HG03520 (cell line): ENCODE measurements at regions not wholly inside any gene's neighbourhood (a gene's known extent, or its start where the extent isn't known, plus 50 kb on each side); places are given as distances from the start of the nearest gene placed in this dataset.
"Not testable (repeated sequence)": the region's sequence is repeated elsewhere in the genome, so short reads cannot be mapped to it uniquely, and the experiment has no call there.

Source experiments
- ATAC-seq: cut with Tn5 transposase; IDR thresholded peaks from one replicate; pipeline ENCODE4 v1.9.1; 2021; ENCODE audit warnings: mild to moderate bottlenecking, moderate library complexity; ENCODE audit not compliant: unreplicated experiment

DNA sequence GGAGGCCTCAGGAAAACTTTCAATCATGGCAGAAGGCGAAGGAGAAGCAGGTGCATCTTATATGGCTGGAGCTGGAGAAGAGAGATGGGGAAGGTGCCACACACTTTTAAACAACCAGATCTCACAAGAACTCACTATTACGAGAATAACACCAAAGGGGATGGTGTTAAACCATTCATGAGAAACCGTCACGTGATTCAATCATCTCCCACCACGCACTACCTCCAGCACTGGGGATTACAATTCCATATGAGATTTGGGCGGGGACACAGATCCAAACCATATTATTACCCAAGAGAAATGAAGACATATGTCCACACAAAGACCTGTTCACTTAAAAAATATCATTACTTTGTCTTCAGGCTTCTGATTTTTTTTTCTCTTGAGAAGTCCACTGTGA is 518.5 kb downstream of the DCDC2C start:
- ATAC-seq, result no peak

GRCh38 chr2:4244422-4244821 is 541.0 kb downstream of the DCDC2C start:
- ATAC-seq, result not testable (repeated sequence)

DNA sequence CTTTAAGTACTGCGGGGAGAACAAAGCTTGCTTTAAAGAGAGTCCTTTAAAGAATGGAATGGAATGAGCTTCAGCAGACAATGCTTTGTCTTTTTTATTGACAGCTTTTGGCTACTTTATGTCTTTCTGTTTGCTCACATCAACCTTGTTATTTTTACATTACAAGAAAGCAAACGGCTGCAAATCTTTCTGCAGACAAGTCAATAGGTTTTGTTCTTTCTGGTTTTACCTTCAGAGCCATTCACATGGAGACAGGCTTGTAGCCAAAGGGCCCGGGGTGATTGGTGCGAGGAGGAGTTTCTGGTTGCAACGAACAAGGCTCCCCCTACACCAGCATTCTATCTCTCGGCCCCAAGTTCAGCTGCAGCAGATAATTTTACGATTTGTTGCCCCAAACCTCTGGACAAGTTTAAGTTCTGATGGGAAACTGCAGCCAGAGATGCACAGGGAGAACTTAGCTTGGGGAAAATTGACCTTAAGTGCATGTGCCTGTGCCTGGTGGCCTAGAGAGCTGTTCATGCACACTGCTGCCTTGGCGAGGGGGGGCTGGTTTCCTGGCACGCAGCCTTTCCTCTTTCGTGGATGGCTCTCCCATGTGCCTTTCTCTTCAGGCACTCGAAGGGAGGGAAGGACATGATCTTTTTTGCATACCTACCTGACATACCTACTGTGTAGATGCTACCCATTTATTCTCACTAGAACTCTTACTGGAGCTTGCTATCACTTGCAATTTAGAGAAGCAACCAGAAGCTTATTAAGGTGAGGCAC is 543.2 kb downstream of the DCDC2C start:
- no peak for ATAC-seq

- ATAC-seq, result no peak
Observed at GRCh38 chr2:4247791-4248190, 544.4 kb downstream of the DCDC2C start.

DNA sequence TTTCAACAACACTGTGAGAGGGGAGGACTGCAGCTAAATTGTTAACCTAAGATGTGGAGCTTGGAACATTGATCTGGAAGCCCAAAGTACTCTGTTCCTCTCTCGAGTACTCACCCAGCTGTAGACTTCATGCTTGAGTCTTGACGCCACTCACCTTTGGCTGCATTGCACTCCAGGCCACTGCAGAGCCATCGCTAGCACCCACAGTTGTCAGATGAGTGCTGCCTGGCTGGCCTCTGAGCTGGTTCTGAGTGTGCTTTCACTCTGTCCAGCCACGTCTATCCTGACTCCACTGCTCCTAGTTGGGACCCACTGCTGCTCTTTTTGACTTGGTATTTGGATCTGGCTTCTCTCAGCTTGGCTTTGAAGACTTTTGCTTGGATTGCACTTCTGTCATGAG is 552.1 kb downstream of the DCDC2C start:
- no peak for ATAC-seq

GRCh38 chr2:4256351-4256750 is 553.0 kb downstream of the DCDC2C start:
- ATAC-seq, result no peak

DNA sequence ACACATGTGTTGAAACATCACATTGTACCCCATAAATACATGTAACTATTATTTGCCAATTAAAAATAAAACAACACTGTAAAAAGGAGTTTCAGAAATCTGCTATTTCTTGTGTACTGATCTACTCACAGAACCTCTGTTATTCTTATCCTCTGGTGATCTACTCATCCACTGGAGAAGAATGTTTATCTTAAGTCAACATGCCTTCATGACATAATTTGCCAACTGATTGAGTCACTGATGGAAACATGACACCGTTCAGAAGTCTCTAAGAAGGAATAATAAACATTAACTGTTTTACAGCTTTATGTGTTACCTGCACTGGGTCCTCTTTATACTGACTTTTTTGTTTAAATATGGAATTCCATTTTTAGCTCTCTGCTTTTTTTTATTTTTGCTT is 555.2 kb downstream of the DCDC2C start:
- no peak for ATAC-seq

GRCh38 chr2:4265936-4266335 is 562.6 kb downstream of the DCDC2C start:
- ATAC-seq, result no peak

DNA sequence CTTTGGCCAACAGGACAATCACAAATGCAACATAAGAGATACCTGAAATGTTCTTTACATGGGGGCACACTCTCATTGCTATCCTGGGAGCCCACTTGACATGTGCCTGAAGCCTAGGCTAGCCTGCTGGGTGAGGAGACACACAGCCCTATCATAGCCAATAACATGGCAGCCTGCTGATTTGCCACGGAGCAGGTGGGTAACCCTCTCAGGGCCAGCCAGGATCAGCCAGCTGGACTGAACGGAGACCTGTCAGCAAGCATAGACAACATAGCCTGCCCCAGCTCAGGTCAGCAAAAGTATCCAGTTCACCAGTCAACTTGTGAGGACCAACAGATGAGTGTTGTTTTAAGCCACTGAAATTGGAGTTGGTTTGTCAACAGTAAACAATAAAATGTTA is 566.5 kb downstream of the DCDC2C start:
- ATAC-seq, result no peak

- ATAC-seq, result no peak
Observed at GRCh38 chr2:4272261-4272858, 569.0 kb downstream of the DCDC2C start.

GRCh38 chr2:4278392-4278791 is 575.0 kb downstream of the DCDC2C start:
- no peak for ATAC-seq

DNA sequence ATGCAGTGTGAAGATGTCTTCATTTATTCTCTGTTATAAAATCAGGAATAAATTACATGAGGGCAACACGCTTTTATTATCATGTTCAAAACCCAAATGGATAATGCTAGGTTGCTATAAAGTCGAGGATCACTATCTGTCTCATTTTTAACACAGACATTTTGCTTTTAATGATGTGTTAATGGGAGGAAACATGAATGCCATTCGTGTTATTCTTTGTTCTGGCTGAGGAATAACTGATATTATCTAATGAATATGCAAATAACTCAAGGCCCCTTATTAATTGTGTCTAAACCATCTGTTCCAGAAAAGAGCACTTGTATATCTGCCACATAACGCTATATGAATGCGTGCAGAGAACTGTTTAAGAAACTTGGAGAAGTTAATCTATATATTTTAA is 576.1 kb downstream of the DCDC2C start:
- ATAC-seq, result no peak

DNA sequence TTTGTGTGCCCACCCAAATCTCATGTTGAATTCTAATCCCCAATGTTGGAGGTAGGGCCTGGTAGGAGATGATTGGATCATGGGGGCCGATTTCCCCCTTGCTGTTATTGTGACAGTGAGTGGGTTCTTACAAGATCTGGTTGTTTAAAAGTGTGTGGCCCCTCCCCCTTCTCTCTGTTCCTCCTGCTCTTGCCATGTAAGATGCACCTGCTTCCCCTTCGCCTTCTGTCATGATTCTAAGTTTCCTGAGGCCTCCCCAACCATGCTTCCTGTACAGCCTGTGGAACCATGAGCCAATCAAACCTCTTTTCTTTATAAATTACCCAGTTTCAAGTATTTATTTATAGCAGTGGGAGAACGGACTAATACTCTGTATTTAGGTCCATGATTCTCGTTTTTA is 588.1 kb downstream of the DCDC2C start:
- ATAC-seq, result no peak

DNA sequence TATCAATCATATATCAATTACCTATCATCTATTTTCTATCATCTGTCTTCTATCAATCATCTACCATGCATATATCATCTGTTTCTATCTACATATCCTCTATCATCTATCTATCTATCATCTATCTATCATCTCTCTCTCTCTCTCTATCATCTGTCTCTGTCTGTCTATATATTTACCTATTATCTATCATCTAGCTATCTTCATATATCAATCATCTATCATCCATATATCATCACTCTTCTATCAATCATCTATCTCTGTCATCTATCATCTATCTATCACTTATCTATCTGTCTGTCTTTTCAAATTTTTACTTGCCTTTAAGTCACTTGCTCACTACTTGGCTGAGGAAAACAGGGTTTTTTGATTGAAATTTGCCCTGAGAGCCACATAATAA is 592.3 kb downstream of the DCDC2C start:
- ATAC-seq, result no peak

GRCh38 chr2:4300616-4301015 is 597.2 kb downstream of the DCDC2C start:
- no peak for ATAC-seq

DNA sequence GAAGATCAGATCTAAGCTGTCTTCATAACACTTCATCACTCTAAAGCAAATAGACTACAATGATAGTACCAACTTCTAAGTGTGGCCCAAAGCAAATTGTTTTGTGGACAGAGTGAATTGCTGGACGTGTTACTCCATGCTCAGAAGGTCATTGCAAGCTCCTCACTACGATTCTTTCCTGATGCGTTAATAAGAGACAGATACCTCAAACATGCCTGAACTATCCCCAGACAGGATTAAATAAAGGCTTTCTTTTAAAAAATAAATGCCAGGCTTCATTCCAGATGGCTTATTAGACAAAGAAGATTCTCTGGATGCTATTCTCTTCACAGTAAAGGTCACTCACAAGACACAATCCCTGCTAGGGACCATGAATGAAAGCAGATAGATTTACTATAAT is 621.2 kb downstream of the DCDC2C start:
- no peak for ATAC-seq

DNA sequence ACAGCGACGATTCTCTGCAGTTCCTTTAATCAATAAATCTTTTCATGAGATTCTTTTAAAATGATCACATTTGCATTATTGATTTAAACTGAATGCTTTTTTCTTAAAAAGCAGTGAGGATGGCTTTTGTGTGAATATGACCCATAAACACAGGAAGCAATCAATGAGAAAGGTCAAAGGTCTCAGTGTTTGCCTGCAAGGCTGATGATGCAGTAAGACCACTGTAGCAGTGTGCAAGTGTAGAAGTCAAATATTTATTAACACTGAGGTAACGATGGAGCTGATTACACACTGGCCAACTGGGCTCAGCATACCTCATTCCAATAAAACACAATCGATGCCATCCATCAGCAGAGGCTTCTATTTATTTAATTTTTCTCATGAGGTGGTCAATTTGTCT is 633.5 kb downstream of the DCDC2C start:
- no peak for ATAC-seq

DNA sequence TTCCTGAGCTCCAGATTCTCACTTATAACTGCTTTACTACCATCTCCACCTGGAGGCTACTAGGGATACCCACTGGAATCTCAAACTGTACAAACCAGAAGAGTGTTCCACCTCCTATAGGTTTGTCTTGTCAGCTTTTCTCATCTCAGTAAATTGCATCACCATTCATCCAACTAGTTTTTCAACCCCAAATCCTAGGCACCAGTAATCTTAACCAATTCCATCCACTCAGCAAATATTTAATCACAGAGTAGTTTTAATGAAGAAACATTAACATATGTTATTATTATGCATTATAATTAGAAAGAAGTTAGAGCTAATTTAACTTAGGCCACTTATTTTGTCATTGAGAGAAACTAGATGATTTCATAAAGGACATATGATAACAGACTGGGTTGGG is 635.0 kb downstream of the DCDC2C start:
- no peak for ATAC-seq

- no peak for ATAC-seq
Observed at GRCh38 chr2:4340536-4340935, 637.2 kb downstream of the DCDC2C start.

DNA sequence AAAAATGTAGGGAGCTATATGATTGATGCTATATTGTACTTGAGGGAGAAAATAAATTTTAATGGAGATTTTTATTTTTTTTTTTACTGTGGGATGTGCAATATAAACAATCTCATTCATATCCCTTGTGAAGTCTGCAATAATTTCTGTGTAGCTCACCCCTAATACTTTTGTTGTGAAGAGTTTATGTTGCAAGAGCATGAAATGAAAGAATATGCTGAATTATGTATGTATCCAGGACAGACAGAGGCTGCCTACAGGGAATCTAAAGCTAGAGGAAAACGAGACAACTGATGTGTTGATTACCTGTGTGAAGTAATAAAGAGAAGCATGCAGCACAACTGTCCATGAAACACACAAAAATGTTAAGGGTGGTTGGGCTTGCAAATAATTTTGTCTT is 643.3 kb downstream of the DCDC2C start:
- no peak for ATAC-seq

DNA sequence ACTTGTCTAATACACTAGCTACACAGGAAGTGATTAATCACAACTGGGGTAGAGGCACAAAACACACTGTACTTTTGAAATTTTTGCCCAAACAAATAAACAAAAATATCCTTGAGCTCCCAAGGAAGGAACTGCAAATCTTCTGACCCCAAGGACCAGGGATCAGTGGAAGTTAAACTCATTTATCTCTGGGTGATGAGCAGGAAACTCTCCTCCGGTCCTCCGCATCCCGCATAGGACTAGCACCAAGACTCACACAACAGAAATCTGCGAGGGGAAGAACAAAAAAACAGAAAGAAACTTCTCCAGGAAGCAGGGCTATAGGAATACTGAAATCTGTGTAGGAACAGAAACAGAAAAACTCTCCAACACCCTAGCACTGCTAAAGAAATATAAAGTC is 650.3 kb downstream of the DCDC2C start:
- ATAC-seq, result no peak

- ATAC-seq, result no peak
Observed at GRCh38 chr2:4354164-4354563, 650.8 kb downstream of the DCDC2C start.

GRCh38 chr2:4354678-4355077 is 651.3 kb downstream of the DCDC2C start:
- ATAC-seq, result no peak
